Vagina (tissue), 2 donors: ENCODE measurements at regions not wholly inside any gene's neighbourhood (a gene's known extent, or its start where the extent isn't known, plus 50 kb on each side); places are given as distances from the start of the nearest gene placed in this dataset.

Experiments
- DNase-seq, 2 donors: peaks; one replicate each; pipeline ENCODE4 v3.0.0-alpha.2; 2017; ENCODE audit errors: extremely low spot score in 2 of 2
- H3K27ac ChIP-seq: fragments of 200-600 bp; sonication (generic); one replicate; pipeline ENCODE4 v1.5.1; 2019
- H3K27me3 ChIP-seq: fragments of 200-600 bp; sonication (generic); one replicate; pipeline ENCODE4 v1.5.1; 2019
- H3K36me3 ChIP-seq, 2 donors: fragments of 200-600 bp; sonication (generic); one replicate each; pipeline ENCODE4 v1.5.1; 2017 to 2019
- H3K4me1 ChIP-seq: fragments of 200-600 bp; sonication (generic); one replicate; pipeline ENCODE4 v1.5.1; 2019
- H3K4me3 ChIP-seq, 2 donors: fragments of 200-600 bp; sonication (generic); 1 replicate in 1 of 2; 2 replicates in 1 of 2; pipeline ENCODE4 v1.5.1; 2016 to 2019
- H3K9me3 ChIP-seq: fragments of 200-600 bp; sonication (generic); one replicate; pipeline ENCODE4 v1.5.1; 2019
- CTCF ChIP-seq, 3 experiments: fragments of 450-650 bp in 2 of 3; fragments of 200-600 bp in 1 of 3; sonication (generic) in 1 of 3; IDR thresholded peaks; one replicate each; pipeline ENCODE4 v1.5.1; 2017 to 2019; ENCODE audit warnings: antibody characterized with exemption in 3 of 3, mild to moderate bottlenecking in 2 of 3, moderate library complexity in 2 of 3
- POLR2A ChIP-seq, 2 donors: fragments of 450-650 bp; IDR thresholded peaks; one replicate each; pipeline ENCODE4 v1.6.1; 2017; ENCODE audit warnings: antibody characterized with exemption in 2 of 2, mild to moderate bottlenecking in 2 of 2, moderate library complexity in 2 of 2
- POLR2AphosphoS5 ChIP-seq, 2 donors: sonication (generic); formaldehyde crosslinking; IDR thresholded peaks; one replicate each; pipeline ENCODE4 v1.9.0; 2017; ENCODE audit warnings: antibody characterized with exemption in 2 of 2, mild to moderate bottlenecking in 2 of 2, low read depth in 1 of 2; ENCODE audit not compliant: insufficient read depth in 1 of 2
- intact Hi-C: fragments of 100-400 bp; cut with DNase I; formaldehyde crosslinking; loops from one replicate; pipeline ENCODE4 v1.15.1; 2023

GRCh38 chr18:66979009-66979408, 375.1 kb upstream of the CDH19 start:
- Histone ChIP-seq H3K27ac (no peak overlapping the region), H3K9me3 (no peaks in the 10 kb centered on the region), H3K4me3 (no peak overlapping the region), H3K36me3 (no peaks in the 10 kb centered on the region), H3K4me1 (no peaks in the 10 kb centered on the region), H3K27me3 (no peaks in the 10 kb centered on the region)
- intact Hi-C loops: no loop called here
- TF ChIP-seq POLR2AphosphoS5 (IDR thresholded peaks at IDR 0.05; ENCODE audit: insufficient read depth in 1 of 2, low read depth in 1 of 2) (no peak), POLR2A (IDR thresholded peaks at IDR 0.05) (no peak), CTCF (IDR thresholded peaks at IDR 0.05) (no peak)
- DNase-seq: no peak

DNA sequence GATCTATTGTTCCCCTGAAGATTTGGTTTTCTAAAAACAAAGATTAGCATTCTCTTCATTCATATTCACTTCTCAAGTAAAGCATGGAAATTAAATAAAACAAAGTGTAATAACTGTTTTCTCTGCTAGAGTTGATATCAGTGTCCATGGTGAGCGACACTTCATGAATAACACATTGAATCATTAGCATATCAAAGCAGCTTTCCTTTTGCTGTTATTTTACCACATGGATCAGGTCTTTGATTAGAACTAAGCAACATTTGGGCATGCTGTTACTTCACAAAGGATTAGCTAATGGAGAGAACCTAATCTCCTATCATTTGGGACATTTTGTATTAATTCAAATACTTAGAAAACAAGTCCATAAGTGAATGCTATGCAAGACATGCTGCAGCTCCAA, 368.8 kb upstream of the CDH19 start:
- H3K9me3 ChIP-seq: no peaks in the 10 kb centered on the region
- H3K27ac ChIP-seq: no peak overlapping the region
- no peaks in the 10 kb centered on the region for H3K36me3 ChIP-seq
- no peak for DNase-seq
- H3K4me1 ChIP-seq: no peaks in the 10 kb centered on the region
- no peaks in the 10 kb centered on the region for H3K27me3 ChIP-seq
- no peak overlapping the region for H3K4me3 ChIP-seq
- TF ChIP-seq POLR2AphosphoS5 (IDR thresholded peaks at IDR 0.05; ENCODE audit: insufficient read depth in 1 of 2, low read depth in 1 of 2) (no peak), CTCF (IDR thresholded peaks at IDR 0.05) (no peak), POLR2A (IDR thresholded peaks at IDR 0.05) (no peak)
- intact Hi-C loops: no loop called here

GRCh38 chr18:66971960-66972359, 368.1 kb upstream of the CDH19 start:
- no peaks in the 10 kb centered on the region for H3K36me3 ChIP-seq
- no peak for TF ChIP-seq POLR2AphosphoS5 (IDR thresholded peaks at IDR 0.05; ENCODE audit: insufficient read depth in 1 of 2, low read depth in 1 of 2)
- no peak for TF ChIP-seq CTCF (IDR thresholded peaks at IDR 0.05)
- TF ChIP-seq POLR2A (IDR thresholded peaks at IDR 0.05): no peak
- DNase-seq: no peak
- H3K27me3 ChIP-seq: no peaks in the 10 kb centered on the region
- H3K4me3 ChIP-seq: no peak overlapping the region
- no peak overlapping the region for H3K27ac ChIP-seq
- intact Hi-C loops: no loop called here
- no peaks in the 10 kb centered on the region for H3K9me3 ChIP-seq
- H3K4me1 ChIP-seq: no peaks in the 10 kb centered on the region

DNA sequence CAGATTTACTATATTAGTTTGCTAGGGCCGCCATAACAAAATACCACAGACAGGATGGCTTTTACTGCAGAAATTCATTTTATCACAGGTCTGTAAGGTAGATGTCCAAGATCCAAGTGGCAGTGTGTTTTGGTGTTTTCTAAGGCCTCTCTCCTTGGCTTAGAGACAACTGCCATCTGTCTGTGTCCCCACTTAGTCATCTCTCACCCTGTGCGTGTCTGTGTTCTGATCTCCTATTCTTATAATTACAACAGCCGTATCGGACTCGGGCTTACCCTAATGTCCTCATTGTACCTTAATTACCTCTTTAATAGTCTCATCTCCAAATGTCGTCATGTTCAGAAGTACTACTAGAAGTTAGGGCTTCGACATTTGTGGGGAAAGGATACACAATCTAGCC, 362.3 kb upstream of the CDH19 start:
- Histone ChIP-seq H3K4me3 (no peak overlapping the region), H3K9me3 (no peaks in the 10 kb centered on the region), H3K4me1 (no peaks in the 10 kb centered on the region), H3K36me3 (no peaks in the 10 kb centered on the region), H3K27me3 (no peaks in the 10 kb centered on the region), H3K27ac (no peak overlapping the region)
- TF ChIP-seq POLR2A (IDR thresholded peaks at IDR 0.05) (no peak), POLR2AphosphoS5 (IDR thresholded peaks at IDR 0.05; ENCODE audit: insufficient read depth in 1 of 2, low read depth in 1 of 2) (no peak), CTCF (IDR thresholded peaks at IDR 0.05) (no peak)
- no peak for DNase-seq
- intact Hi-C loops: no loop called here

GRCh38 chr18:66958309-66958708, 354.4 kb upstream of the CDH19 start:
- Histone ChIP-seq H3K36me3 (no peaks in the 10 kb centered on the region), H3K27me3 (no peaks in the 10 kb centered on the region), H3K4me1 (no peaks in the 10 kb centered on the region), H3K4me3 (no peak overlapping the region), H3K27ac (no peak overlapping the region), H3K9me3 (no peaks in the 10 kb centered on the region)
- TF ChIP-seq POLR2A (IDR thresholded peaks at IDR 0.05) (no peak), CTCF (IDR thresholded peaks at IDR 0.05) (no peak), POLR2AphosphoS5 (IDR thresholded peaks at IDR 0.05; ENCODE audit: insufficient read depth in 1 of 2, low read depth in 1 of 2) (no peak)
- DNase-seq: no peak
- intact Hi-C loops: no loop called here
